Uterus (tissue), 3 donors: ENCODE measurements at regions not wholly inside any gene's neighbourhood (a gene's known extent, or its start where the extent isn't known, plus 50 kb on each side); places are given as distances from the start of the nearest gene placed in this dataset.

Source experiments
- DNase-seq, 2 donors: peaks; one replicate each; pipeline ENCODE4 v3.0.0-alpha.2; 2019 to 2020
- H3K27ac ChIP-seq, 2 donors: fragments of 200-600 bp; sonication (generic); 1 replicate in 1 of 2; 2 replicates in 1 of 2; pipeline ENCODE4 v1.5.1; 2016 to 2018
- H3K27me3 ChIP-seq, 2 donors: fragments of 200-600 bp; sonication (generic); one replicate each; pipeline ENCODE4 v1.5.1; 2018 to 2019; ENCODE audit warnings: control low read depth in 1 of 2
- H3K36me3 ChIP-seq, 2 donors: fragments of 200-600 bp; sonication (generic); one replicate each; pipeline ENCODE4 v1.5.1; 2019; ENCODE audit warnings: control low read depth in 1 of 2
- H3K4me1 ChIP-seq, 2 donors: fragments of 200-600 bp; sonication (generic); one replicate each; pipeline ENCODE4 v1.5.1; 2018 to 2019; ENCODE audit warnings: control low read depth in 1 of 2
- H3K4me3 ChIP-seq, 2 donors: fragments of 200-600 bp; sonication (generic); 1 replicate in 1 of 2; 2 replicates in 1 of 2; pipeline ENCODE4 v1.5.1; 2018 to 2019; ENCODE audit warnings: mild to moderate bottlenecking in 1 of 2
- H3K9me3 ChIP-seq, 2 donors: fragments of 200-600 bp; sonication (generic); one replicate each; pipeline ENCODE4 v1.5.1; 2019; ENCODE audit warnings: control low read depth in 1 of 2
- CTCF ChIP-seq, 4 experiments: fragments of 200-600 bp in 2 of 4; fragments of 450-650 bp in 2 of 4; sonication (generic) in 2 of 4; IDR thresholded peaks; one replicate each; pipeline ENCODE4 v1.5.1; 2016 to 2019; ENCODE audit warnings: antibody characterized with exemption in 4 of 4, mild to moderate bottlenecking in 2 of 4, moderate library complexity in 1 of 4
- POLR2A ChIP-seq, 2 donors: fragments of 450-650 bp; IDR thresholded peaks; one replicate each; pipeline ENCODE4 v1.6.1; 2016; ENCODE audit warnings: antibody characterized with exemption in 2 of 2, mild to moderate bottlenecking in 1 of 2, moderate library complexity in 1 of 2
- intact Hi-C: fragments of 100-400 bp; cut with DNase I; formaldehyde crosslinking; loops from one replicate; pipeline ENCODE4 v1.15.1; 2023; ENCODE audit warnings: low total_unique reads
- donor health status: DM: yes; HTN: yes; CAD: no.

- no peak for DNase-seq
- no peak overlapping the region for H3K27ac ChIP-seq
- H3K4me3 ChIP-seq, result no peak overlapping the region
- TF ChIP-seq CTCF (IDR thresholded peaks at IDR 0.05) (no peak), POLR2A (IDR thresholded peaks at IDR 0.05) (no peak)
- no peaks in the 10 kb centered on the region for H3K27me3 ChIP-seq
- H3K36me3 ChIP-seq, result no peaks in the 10 kb centered on the region
- no peaks in the 10 kb centered on the region for H3K4me1 ChIP-seq
- intact Hi-C loops, result no loop called here
- no peaks in the 10 kb centered on the region for H3K9me3 ChIP-seq
Observed at GRCh38 chr5:167819406-167819805, 472.0 kb upstream of the WWC1 start.

GRCh38 chr5:167820101-167820990 lies 471.1 kb upstream of the WWC1 start:
- no peaks in the 10 kb centered on the region for H3K27me3 ChIP-seq
- H3K9me3 ChIP-seq, result no peaks in the 10 kb centered on the region
- no peaks in the 10 kb centered on the region for H3K36me3 ChIP-seq
- intact Hi-C loops, result no loop called here
- no peak overlapping the region for H3K27ac ChIP-seq
- TF ChIP-seq POLR2A (IDR thresholded peaks at IDR 0.05) (no peak), CTCF (IDR thresholded peaks at IDR 0.05) (no peak)
- H3K4me1 ChIP-seq, result no peaks in the 10 kb centered on the region
- no peak overlapping the region for H3K4me3 ChIP-seq
- no peak for DNase-seq

- Histone ChIP-seq H3K9me3 (no peaks in the 10 kb centered on the region), H3K4me3 (no peak overlapping the region), H3K27me3 (no peaks in the 10 kb centered on the region), H3K4me1 (no peaks in the 10 kb centered on the region), H3K36me3 (no peaks in the 10 kb centered on the region), H3K27ac (no peak overlapping the region)
- no peak for TF ChIP-seq CTCF (IDR thresholded peaks at IDR 0.05)
- TF ChIP-seq POLR2A (IDR thresholded peaks at IDR 0.05), result no peak
- intact Hi-C loops, result no loop called here
- DNase-seq, result no peak
Observed at GRCh38 chr5:167821151-167821550, 470.3 kb upstream of the WWC1 start.

- H3K4me1 ChIP-seq, result no peaks in the 10 kb centered on the region
- intact Hi-C loops, result no loop called here
- TF ChIP-seq CTCF (IDR thresholded peaks at IDR 0.05) (no peak), POLR2A (IDR thresholded peaks at IDR 0.05) (no peak)
- no peak overlapping the region for H3K27ac ChIP-seq
- no peak for DNase-seq
- no peaks in the 10 kb centered on the region for H3K9me3 ChIP-seq
- H3K4me3 ChIP-seq, result no peak overlapping the region
- no peaks in the 10 kb centered on the region for H3K36me3 ChIP-seq
- H3K27me3 ChIP-seq, result no peaks in the 10 kb centered on the region
Observed at GRCh38 chr5:167821669-167822068, 469.8 kb upstream of the WWC1 start.

GRCh38 chr5:167822241-167822640 lies 469.2 kb upstream of the WWC1 start:
- H3K4me3 ChIP-seq, result no peak overlapping the region
- no peaks in the 10 kb centered on the region for H3K4me1 ChIP-seq
- TF ChIP-seq CTCF (IDR thresholded peaks at IDR 0.05) (no peak), POLR2A (IDR thresholded peaks at IDR 0.05) (no peak)
- no peak for DNase-seq
- H3K9me3 ChIP-seq, result no peaks in the 10 kb centered on the region
- no peak overlapping the region for H3K27ac ChIP-seq
- no peaks in the 10 kb centered on the region for H3K27me3 ChIP-seq
- H3K36me3 ChIP-seq, result no peaks in the 10 kb centered on the region
- intact Hi-C loops, result no loop called here
